OCI-LY7 (cell line): ENCODE measurements at regions not wholly inside any gene's neighbourhood (a gene's known extent, or its start where the extent isn't known, plus 50 kb on each side); places are given as distances from the start of the nearest gene placed in this dataset.

Experiments
- CTCF ChIP-seq: fragments of 200-600 bp; sonication (generic); conservative IDR thresholded peaks from 2 replicates; pipeline ENCODE4 v1.5.1; 2014; ENCODE audit warnings: mild to moderate bottlenecking, antibody characterized with exemption, low read length, moderate library complexity, mixed read lengths
- EZH2phosphoT487 ChIP-seq: fragments of 200-600 bp; sonication (generic); IDR thresholded peaks from 2 replicates; pipeline ENCODE4 v1.6.1; 2018; ENCODE audit warnings: low read depth, borderline replicate concordance, mild to moderate bottlenecking, mixed run types, antibody characterized with exemption, low read length, moderate library complexity, mixed read lengths

- TF ChIP-seq CTCF (no peak), EZH2phosphoT487 (no peak)
These were observed 166.8 kb upstream of the GLI3 start for GRCh38 chr7:42403831-42404230.
